CD14-positive monocyte (primary cell): ENCODE measurements at regions not wholly inside any gene's neighbourhood (a gene's known extent, or its start where the extent isn't known, plus 50 kb on each side); places are given as distances from the start of the nearest gene placed in this dataset.

Experiments
- DNase-seq, 3 donors: peaks; one replicate each; pipeline ENCODE4 v3.0.0-alpha.2; 2011 to 2022
- H2AFZ ChIP-seq: 2 replicates; pipeline ENCODE4 v1.6.0; 2012; ENCODE audit warnings: mild to moderate bottlenecking, low read depth, low read length, inconsistent platforms; ENCODE audit not compliant: insufficient read depth, poor library complexity, severe bottlenecking
- H3K27ac ChIP-seq, 2 donors: 1 replicate in 1 of 2; 2 replicates in 1 of 2; pipeline ENCODE4 v1.5.1; 2012 to 2013; ENCODE audit warnings: low read length in 2 of 2, control low read depth in 1 of 2, inconsistent platforms in 1 of 2, low read depth in 1 of 2, mild to moderate bottlenecking in 1 of 2
- H3K27me3 ChIP-seq, 2 donors: one replicate each; pipeline versions ENCODE4 v1.6.0 to v1.6.1; 2011 to 2013; ENCODE audit warnings: low read length in 2 of 2; ENCODE audit not compliant: control insufficient read depth in 2 of 2, insufficient read depth in 2 of 2
- H3K36me3 ChIP-seq, 2 donors: replicated peaks in 1 of 2; 1 replicate in 1 of 2; 2 replicates in 1 of 2; pipeline versions ENCODE4 v1.5.1 to v1.6.1; 2012 to 2013; ENCODE audit warnings: low read length in 2 of 2, control low read depth in 1 of 2, inconsistent platforms in 1 of 2, mild to moderate bottlenecking in 1 of 2; ENCODE audit not compliant: insufficient read depth in 2 of 2, control insufficient read depth in 1 of 2
- H3K4me1 ChIP-seq, 2 donors: 1 replicate in 1 of 2; 2 replicates in 1 of 2; pipeline versions ENCODE4 v1.5.1 to v1.6.1; 2012 to 2013; ENCODE audit warnings: low read length in 2 of 2, control low read depth in 1 of 2, inconsistent platforms in 1 of 2, mild to moderate bottlenecking in 1 of 2, moderate library complexity in 1 of 2; ENCODE audit not compliant: insufficient read depth in 2 of 2, control insufficient read depth in 1 of 2
- H3K4me2 ChIP-seq: replicated peaks from 2 replicates; pipeline ENCODE3; 2012; ENCODE audit warnings: low read length, moderate library complexity, mild to moderate bottlenecking; ENCODE audit not compliant: poor library complexity, severe bottlenecking; ENCODE audit errors: extremely low read depth
- H3K4me3 ChIP-seq, 3 experiments: fragments of 200-600 bp in 1 of 3; sonication (generic) in 1 of 3; replicated peaks in 1 of 3; 1 replicate in 2 of 3; 2 replicates in 1 of 3; pipeline ENCODE4 v1.5.1; 2011 to 2013; ENCODE audit warnings: low read length in 3 of 3, mild to moderate bottlenecking in 3 of 3, control low read depth in 2 of 3, low read depth in 2 of 3, inconsistent platforms in 1 of 3, moderate library complexity in 1 of 3
- H3K79me2 ChIP-seq: 2 replicates; pipeline ENCODE4 v1.6.0; 2012; ENCODE audit warnings: mild to moderate bottlenecking, control low read depth, inconsistent platforms, low read length, moderate library complexity; ENCODE audit not compliant: insufficient read depth
- H3K9ac ChIP-seq: 2 replicates; pipeline ENCODE4 v1.6.0; 2017; ENCODE audit warnings: low read length, mild to moderate bottlenecking; ENCODE audit not compliant: insufficient read depth, poor library complexity, severe bottlenecking
- H3K9me3 ChIP-seq, 2 donors: replicated peaks in 1 of 2; 1 replicate in 1 of 2; 2 replicates in 1 of 2; pipeline versions ENCODE4 v1.5.1 to v1.6.1; 2012 to 2013; ENCODE audit warnings: low read length in 2 of 2, control low read depth in 1 of 2; ENCODE audit not compliant: control insufficient read depth in 1 of 2, insufficient read depth in 1 of 2
- H4K20me1 ChIP-seq: 2 replicates; pipeline ENCODE4 v1.6.0; 2012; ENCODE audit warnings: mild to moderate bottlenecking, low read length, control low read depth, moderate library complexity; ENCODE audit not compliant: insufficient read depth
- H3K27ac Mint-ChIP-seq, 7 donors: one replicate each; pipeline ENCODE4 v1.8.0; 2020; ENCODE audit warnings: mild to moderate bottlenecking in 7 of 7, mixed read lengths in 7 of 7, moderate library complexity in 6 of 7, inconsistent platforms in 2 of 7
- H3K27me3 Mint-ChIP-seq, 3 donors: one replicate each; pipeline ENCODE4 v1.8.0; 2021 to 2022; ENCODE audit warnings: low read depth in 3 of 3, mild to moderate bottlenecking in 3 of 3, mixed read lengths in 3 of 3, moderate library complexity in 3 of 3, inconsistent platforms in 1 of 3
- H3K36me3 Mint-ChIP-seq, 2 donors: one replicate each; pipeline ENCODE4 v1.8.0; 2020; ENCODE audit warnings: mixed read lengths in 2 of 2, inconsistent platforms in 1 of 2, mild to moderate bottlenecking in 1 of 2
- H3K4me1 Mint-ChIP-seq: one replicate; pipeline ENCODE4 v1.8.0; 2020; ENCODE audit warnings: mild to moderate bottlenecking, mixed read lengths
- H3K4me3 Mint-ChIP-seq, 2 donors: one replicate each; pipeline ENCODE4 v1.8.0; 2020; ENCODE audit warnings: mild to moderate bottlenecking in 2 of 2, mixed read lengths in 2 of 2, moderate library complexity in 1 of 2
- H3K9me3 Mint-ChIP-seq, 7 donors: one replicate each; pipeline ENCODE4 v1.8.0; 2020 to 2022; ENCODE audit warnings: mixed read lengths in 7 of 7, mild to moderate bottlenecking in 6 of 7, moderate library complexity in 6 of 7, inconsistent platforms in 2 of 7
- CTCF ChIP-seq: fragments of 200-600 bp; IDR thresholded peaks from one replicate; pipeline ENCODE4 v1.8.0; 2022; ENCODE audit warnings: antibody characterized with exemption, mild to moderate bottlenecking
- WGBS: methylation state at CpG from one replicate; pipeline ENCODE4 v1.1.5; 2013; ENCODE audit warnings: missing lambda C conversion rate; ENCODE audit not compliant: insufficient coverage; 5-methylcytosine and 5-hydroxymethylcytosine counted together
- intact Hi-C, 2 donors: fragments of 100-400 bp; cut with micrococcal nuclease; formaldehyde crosslinking; loops; one replicate each; pipeline versions ENCODE4 v1.15.0 to v1.15.1; 2023

GRCh38 chr16:66278604-66279262, 87.8 kb upstream of the CDH5 start:
- H3K36me3 Mint-ChIP-seq: no peaks in the 10 kb centered on the region

GRCh38 chr16:66278111-66278531, 88.4 kb upstream of the CDH5 start:
- peaks cover 1 to 15% (median 5%) of the 10 kb centered on the region in 7 donors for H3K9me3 Mint-ChIP-seq
- Histone ChIP-seq H3K36me3 (no peaks in the 10 kb centered on the region), H2AFZ (no peak overlapping the region), H3K4me1 (no peaks in the 10 kb centered on the region), H3K79me2 (no peaks in the 10 kb centered on the region), H4K20me1 (no peaks in the 10 kb centered on the region), H3K9me3 (no peaks in the 10 kb centered on the region), H3K4me2 (no peak overlapping the region), H3K9ac (no peak overlapping the region), H3K27me3 (peaks cover 7 to 10% of the 10 kb centered on the region in 2 donors), H3K4me3 (no peak overlapping the region), H3K27ac (no peak overlapping the region)
- TF ChIP-seq CTCF: no peak
- no peak for DNase-seq
- intact Hi-C loops: loop anchor here in 1 of 2 donors (5.0 kb wide), 1 partner anchor 34 kb away; no protein-coding TSS in a partner anchor
- no peaks in the 10 kb centered on the region for H3K36me3 Mint-ChIP-seq
- no peak overlapping the region for H3K4me3 Mint-ChIP-seq
- 96% methylated on average over 2 of the region's 2 CpGs for WGBS
- H3K27ac Mint-ChIP-seq: no peak overlapping the region
- H3K27me3 Mint-ChIP-seq: peaks cover 2 to 24% (median 11%) of the 10 kb centered on the region in 3 donors
- H3K4me1 Mint-ChIP-seq: peaks cover 5% of the 10 kb centered on the region

More at GRCh38 chr16:66278604-66279262, 87.8 kb upstream of the CDH5 start:
- Histone ChIP-seq H2AFZ (no peak overlapping the region), H3K27ac (no peak overlapping the region), H3K27me3 (peaks cover 7 to 10% of the 10 kb centered on the region in 2 donors), H3K4me1 (no peaks in the 10 kb centered on the region), H3K4me3 (no peak overlapping the region), H4K20me1 (no peaks in the 10 kb centered on the region), H3K36me3 (no peaks in the 10 kb centered on the region), H3K79me2 (no peaks in the 10 kb centered on the region), H3K9ac (no peak overlapping the region), H3K4me2 (no peak overlapping the region), H3K9me3 (no peaks in the 10 kb centered on the region)
- H3K4me3 Mint-ChIP-seq: no peak overlapping the region
- DNase-seq: no peak
- intact Hi-C loops: loop anchor here in 1 of 2 donors (5.0 kb wide), 1 partner anchor 34 kb away; no protein-coding TSS in a partner anchor
- WGBS: 100% methylated on average over 1 of the region's 1 CpG
- no peak for TF ChIP-seq CTCF
- H3K27ac Mint-ChIP-seq: no peak overlapping the region
- peaks cover 2 to 23% (median 7%) of the 10 kb centered on the region in 3 donors for H3K27me3 Mint-ChIP-seq
- H3K9me3 Mint-ChIP-seq: peaks cover 1 to 15% (median 5%) of the 10 kb centered on the region in 7 donors
- H3K4me1 Mint-ChIP-seq: peaks cover 5% of the 10 kb centered on the region
